PC-9 (cell line): ENCODE measurements at regions not wholly inside any gene's neighbourhood (a gene's known extent, or its start where the extent isn't known, plus 50 kb on each side); places are given as distances from the start of the nearest gene placed in this dataset.

Source experiments
- EZH2 ChIP-seq: fragments of 200-600 bp; sonication (generic); IDR thresholded peaks from 2 replicates; pipeline ENCODE4 v1.8.0; 2017; ENCODE audit warnings: antibody characterized with exemption, low read depth
- TF ChIP-seq, protein P1 (sequence below): fragments of 200-600 bp; sonication (generic); conservative IDR thresholded peaks from 2 replicates; pipeline ENCODE4 v1.6.1; 2017; ENCODE audit warnings: mixed run types, antibody characterized with exemption, mild to moderate bottlenecking, moderate library complexity

GRCh38 chr18:78237864-78238263 is 741.8 kb upstream of the SALL3 start:
- TF ChIP-seq, protein P1, sequence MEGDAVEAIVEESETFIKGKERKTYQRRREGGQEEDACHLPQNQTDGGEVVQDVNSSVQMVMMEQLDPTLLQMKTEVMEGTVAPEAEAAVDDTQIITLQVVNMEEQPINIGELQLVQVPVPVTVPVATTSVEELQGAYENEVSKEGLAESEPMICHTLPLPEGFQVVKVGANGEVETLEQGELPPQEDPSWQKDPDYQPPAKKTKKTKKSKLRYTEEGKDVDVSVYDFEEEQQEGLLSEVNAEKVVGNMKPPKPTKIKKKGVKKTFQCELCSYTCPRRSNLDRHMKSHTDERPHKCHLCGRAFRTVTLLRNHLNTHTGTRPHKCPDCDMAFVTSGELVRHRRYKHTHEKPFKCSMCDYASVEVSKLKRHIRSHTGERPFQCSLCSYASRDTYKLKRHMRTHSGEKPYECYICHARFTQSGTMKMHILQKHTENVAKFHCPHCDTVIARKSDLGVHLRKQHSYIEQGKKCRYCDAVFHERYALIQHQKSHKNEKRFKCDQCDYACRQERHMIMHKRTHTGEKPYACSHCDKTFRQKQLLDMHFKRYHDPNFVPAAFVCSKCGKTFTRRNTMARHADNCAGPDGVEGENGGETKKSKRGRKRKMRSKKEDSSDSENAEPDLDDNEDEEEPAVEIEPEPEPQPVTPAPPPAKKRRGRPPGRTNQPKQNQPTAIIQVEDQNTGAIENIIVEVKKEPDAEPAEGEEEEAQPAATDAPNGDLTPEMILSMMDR, result no peak
- TF ChIP-seq EZH2, result no peak
